Dermis blood vessel endothelial cell (primary cell): ENCODE measurements at regions not wholly inside any gene's neighbourhood (a gene's known extent, or its start where the extent isn't known, plus 50 kb on each side); places are given as distances from the start of the nearest gene placed in this dataset.
"Not testable (repeated sequence)": the region's sequence is repeated elsewhere in the genome, so short reads cannot be mapped to it uniquely, and the experiment has no call there.

Experiments
- DNase-seq: peaks from one replicate; pipeline ENCODE4 v3.0.0; 2010

DNA sequence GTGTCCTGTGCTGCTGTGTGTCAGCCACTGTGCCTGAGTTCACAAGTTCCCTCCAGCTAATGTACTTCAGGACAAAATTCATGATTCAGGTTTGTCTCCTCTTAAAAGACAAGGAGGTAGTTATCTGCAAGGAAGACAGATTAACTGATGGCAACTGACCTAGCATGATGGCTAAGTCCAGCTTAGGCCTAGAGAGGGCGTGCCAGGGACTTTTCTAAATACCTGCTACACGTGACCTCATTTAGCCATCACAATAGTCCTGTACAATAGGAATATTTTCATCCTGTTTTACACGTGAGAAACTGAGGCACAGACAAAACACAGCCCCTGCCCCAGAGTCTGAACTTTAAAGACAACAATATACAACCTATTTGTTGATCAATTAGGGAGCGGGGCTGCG lies 275.7 kb downstream of the XPNPEP1 start:
- DNase-seq: no peak

DNA sequence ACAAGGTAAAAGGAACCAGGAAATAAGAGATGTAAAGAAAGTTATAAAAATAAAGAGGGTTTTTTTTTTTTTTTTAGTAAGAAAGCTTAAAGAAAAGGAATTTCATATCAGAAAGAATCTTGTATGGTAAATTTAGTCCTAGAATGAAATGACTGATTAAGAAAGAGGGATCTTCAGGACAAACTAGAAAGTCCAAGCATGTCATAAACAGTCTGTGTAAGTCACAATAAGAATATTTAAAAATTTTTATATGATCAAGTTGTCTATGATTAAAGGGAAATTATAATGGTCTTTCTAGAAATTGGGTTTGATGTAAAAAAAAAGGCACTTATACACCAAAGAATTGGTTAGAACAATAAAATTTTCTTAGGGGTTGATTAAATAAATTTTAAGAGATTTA lies 289.5 kb downstream of the XPNPEP1 start:
- DNase-seq: no peak

DNA sequence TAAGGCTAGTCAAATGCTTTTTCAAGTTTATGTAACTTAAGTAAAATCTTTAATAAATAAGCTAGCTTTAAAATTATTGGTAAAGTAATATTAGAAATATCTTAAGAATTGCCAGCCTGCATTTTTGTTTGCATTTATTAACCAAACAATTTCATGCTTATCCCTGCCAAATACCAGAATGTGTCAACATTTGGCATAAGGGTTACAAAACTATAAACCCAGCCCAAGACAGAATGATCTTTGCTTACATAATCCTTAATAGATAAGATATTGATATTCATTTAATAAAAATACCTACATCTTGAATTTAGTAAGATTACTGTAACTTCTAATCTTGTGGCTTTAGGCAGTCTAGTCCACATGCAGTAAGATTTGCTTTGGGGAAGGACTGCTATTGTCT lies 290.3 kb downstream of the XPNPEP1 start:
- not testable (repeated sequence) for DNase-seq

DNA sequence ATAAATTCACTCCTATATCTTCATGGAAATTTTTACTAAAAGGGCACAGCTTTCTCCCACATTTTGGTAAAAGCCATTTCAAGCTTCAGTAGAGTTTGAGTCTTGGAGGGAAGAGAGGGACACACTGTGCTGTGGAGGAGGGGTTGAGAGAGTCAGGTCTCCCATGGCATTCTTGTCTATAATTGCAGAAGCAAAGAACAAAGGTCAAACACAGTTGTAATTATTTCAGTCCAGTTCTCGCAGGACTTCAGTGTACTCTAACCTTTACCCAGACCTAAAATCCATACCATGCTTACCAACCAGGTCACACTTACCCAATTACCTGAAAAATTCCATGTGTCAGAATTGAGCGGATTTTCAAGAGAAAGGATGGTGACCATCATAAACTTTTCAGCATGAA lies 298.4 kb downstream of the XPNPEP1 start:
- DNase-seq: no peak

DNA sequence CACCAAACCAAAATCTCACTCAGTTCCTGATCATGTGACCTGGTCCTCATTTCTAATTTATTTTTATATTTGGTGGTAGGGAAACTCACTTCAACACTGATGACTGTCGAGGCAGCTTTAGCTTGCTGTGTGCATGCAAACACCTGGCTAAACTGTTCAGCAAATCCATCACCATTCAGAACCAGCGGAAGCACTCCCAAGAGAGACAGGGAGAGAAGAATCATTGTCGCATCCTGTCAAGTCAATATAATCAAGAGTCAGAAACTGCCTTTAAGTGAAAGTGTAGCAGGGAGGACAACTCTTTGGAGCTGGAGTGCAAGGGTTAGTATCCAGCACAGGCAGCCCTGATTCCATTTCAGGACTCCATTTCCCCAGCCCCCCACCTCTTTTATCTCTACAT lies 300.7 kb downstream of the XPNPEP1 start:
- DNase-seq: no peak

DNA sequence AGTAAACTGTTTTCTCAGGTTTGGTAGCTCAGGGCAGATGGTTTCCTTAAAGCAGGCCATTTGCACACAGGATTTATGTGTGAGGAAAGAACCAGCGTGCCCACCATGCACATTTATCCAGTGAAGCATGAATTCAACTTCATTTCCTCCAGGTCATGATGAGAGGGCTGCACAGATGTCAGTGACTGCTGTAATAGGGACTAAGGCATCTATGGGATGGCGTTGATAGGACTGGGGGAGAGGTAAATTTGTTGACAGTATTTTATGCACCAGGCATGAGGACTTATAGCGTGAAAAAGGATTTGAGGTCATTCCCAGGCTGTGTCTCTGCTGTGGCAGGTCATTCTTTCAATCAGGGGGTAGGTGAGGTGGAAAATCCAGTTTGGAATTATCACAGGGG lies 302.9 kb downstream of the XPNPEP1 start:
- no peak for DNase-seq

DNA sequence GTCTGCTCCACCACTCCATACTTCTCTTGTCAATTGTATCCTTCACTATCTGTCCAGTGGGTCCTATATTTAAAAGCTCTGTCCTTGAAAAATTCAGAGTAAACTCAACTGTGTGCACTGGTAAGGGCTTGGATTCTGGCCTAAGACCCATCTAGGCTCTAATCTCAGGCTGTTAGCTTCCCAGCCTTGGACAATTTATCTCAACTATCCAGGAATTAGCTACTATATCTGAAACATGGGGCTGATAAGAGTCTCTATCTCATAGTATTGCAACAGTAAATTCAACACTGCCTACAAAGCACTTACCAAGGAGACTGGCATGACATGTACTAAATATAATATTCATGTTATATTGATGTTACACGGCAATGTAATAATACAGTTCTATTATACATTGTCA lies 303.4 kb downstream of the XPNPEP1 start:
- DNase-seq: no peak

DNA sequence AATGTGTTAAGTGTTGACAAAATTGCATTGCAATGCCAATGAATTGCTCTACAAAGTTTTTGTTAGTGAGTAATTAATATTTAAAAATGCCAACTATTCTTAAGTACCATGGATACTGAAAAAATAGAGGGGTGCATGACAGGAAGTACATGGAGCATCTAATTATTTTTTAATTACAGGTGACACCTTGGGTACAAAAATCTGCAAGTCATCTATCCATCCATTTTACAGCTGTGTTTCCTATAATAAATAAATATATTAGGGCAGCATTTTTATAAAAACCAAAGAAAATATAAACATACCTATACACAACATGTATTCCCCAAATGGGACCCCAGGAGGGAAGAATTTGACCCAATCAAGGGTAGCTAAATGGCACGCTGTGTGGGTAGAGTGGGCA lies 304.6 kb downstream of the XPNPEP1 start:
- DNase-seq: no peak

DNA sequence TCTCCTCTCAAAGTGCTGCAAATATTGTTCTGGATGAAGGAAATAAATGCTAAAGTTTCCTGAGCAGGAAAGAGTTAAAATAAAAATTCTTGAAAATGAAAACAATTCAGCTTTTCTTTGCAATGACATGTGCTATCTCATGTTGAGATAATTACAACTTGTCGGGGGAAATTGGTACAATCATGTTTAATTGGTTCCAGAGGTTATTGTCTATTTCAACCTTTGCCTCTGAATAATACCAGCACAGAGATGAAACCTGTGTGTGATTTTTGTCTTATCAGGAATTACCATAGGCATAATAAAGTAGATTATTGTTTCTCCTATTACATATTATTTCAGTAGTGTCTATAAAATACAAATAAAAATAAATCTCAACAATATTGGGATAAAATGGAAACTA lies 305.0 kb downstream of the XPNPEP1 start:
- DNase-seq: no peak

DNA sequence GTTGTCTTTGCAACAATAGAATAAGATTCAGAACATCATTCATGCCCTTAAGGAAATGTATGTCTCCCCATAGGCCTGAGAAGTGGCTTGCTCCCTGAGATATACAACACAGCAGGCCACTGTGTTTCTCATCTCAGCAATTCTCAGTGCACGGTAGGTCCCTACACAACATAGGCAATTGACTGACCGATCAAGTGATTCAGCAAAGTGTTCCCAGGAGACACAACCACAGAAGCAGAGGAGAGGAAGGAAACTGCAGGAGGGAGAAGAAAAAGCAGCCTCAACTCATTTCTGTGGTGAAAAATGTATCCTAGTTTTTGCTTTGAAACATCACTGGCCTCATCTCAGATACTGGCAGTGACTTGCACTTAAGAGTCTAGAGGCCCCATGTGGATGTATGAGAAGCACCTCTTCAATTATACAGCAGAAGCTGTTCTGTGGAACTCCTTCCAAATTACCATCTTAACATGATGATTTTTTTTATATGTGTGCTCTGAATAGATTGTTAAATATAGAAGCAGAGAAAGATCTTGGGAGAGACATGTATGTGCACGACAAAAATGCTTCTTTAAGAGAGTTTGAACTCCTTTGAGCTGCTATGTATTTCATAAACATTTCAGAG lies 306.8 kb downstream of the XPNPEP1 start:
- no peak for DNase-seq

DNA sequence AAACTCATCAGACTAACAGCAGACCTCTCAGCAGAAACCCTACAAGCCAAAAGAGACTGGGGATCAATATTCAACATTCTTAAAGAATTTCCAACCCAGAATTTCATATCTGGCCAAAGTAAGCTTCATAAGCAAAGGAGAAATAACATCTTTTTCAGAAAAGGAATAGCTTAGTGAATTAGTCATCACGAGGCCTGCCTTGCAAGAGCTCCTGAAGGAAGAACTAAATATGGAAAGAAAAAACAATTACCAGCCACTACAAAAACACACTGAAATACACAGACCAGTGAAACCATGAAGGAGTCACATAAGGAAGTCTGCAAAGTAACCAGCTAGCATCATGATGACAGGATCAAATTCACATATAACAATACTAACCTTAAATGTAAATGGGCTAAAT lies 328.0 kb downstream of the XPNPEP1 start:
- DNase-seq: not testable (repeated sequence)

DNA sequence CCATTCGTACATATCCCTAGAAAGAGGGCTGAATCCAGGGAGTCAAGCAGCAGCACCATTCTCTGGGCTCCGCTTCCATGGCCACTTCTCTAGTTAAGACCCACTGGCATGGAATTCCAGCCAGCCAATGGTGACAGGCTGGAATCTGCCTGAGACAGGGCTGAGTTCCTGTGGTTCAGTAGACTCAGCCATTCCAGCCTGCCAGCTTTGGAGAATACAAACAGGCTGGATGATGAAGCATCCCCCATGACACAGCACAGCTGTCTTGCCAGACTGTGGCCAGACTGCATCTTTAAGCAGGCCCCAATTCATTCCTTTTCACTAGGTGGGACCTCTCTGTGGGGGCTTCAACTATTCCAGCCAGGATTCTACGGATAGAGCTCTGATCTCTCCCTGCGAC lies 329.6 kb downstream of the XPNPEP1 start:
- no peak for DNase-seq

DNA sequence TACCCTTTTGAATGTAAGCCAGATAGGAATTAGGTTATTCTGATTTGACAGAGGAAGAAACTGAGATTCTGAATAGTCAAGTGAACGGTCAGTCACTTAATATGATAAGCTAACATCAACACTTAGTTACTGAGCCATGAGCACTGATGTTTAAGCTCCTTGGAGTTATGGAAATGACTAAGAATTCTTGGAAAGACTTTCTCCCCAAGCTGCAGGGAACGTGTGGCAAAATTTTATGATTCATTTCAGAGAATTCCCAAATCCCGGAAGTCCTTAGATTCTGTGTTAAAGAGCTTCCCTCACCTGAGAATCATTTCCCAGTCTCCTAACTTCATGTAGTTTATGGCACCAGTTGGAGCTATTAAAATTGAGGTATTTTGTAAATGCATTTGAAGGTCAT lies 330.9 kb downstream of the XPNPEP1 start:
- no peak for DNase-seq

DNA sequence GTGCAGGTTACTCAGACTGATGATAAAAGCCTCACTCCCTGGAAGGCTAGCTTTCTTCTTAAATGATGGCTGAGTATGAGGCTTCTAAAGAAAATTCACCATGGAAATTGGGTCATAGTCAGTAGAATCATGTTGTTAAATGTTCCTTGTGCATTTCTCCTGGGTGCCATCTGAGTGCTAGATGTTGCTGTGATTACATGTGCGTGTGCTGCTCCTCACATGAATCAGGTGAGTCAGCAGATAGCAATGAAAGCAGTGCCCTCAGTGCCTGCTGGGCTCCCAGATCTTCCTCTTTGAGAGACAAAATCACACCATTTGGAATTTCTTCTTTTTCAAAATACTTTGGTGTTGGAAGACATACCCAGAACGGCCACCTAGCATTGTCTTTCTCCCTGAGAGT lies 331.7 kb downstream of the XPNPEP1 start:
- no peak for DNase-seq

DNA sequence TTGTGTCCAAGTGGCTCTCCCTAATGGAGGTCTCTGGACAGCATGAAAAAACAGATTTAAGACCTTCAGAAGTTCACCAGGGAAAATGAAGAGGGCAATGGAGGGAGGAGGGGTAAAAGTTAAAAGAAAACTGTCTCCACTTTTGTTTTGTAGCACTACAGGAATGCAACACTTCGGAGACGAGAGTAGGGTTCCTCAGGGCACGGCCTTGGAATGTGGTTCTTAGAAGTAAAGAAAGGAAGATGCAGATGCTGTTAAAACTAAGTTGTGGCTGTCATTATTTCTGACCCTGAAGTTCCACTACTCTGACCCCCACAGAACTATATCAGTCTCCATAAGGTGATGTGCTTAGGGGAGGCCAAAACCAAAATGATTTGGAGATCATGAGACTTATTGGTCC lies 335.1 kb downstream of the XPNPEP1 start:
- DNase-seq: no peak

DNA sequence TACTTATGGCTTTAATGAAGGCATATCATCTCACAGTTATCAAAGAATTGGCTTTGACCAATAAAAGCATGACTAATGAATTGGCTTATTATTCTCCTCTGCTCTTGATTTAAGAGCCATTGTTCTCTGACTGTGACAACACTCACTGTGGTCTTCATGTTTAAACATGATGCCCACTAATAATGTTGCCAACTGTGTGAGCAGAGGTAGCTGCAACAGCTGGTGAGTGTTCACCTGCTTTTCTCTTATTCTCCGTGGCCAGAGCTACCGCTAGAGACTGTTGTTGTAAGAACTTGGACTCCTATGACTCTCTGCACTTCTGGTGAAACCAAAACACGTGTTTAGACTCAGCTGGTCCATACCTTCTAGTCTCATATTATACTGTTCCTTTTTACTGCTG lies 335.9 kb downstream of the XPNPEP1 start:
- DNase-seq: no peak

DNA sequence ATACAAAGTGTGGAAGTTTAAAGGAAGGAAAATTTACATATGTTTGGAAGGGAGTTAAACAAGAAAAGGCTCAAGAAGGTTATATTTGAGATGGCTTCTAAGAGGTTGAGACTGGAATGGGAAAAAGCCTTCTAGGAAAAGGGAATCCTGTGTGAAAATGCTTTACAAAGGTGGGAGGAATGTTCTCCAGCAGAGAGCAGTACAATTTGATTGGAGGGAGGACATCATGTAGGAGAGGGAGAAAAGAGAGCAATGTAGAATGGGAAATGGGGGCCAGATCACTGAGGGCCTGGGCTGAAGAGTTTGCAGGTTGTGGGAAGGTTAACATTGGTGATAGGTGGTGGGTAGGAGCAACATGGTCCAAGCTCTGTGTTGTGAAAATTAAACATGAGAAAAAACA lies 366.9 kb downstream of the XPNPEP1 start:
- no peak for DNase-seq

DNA sequence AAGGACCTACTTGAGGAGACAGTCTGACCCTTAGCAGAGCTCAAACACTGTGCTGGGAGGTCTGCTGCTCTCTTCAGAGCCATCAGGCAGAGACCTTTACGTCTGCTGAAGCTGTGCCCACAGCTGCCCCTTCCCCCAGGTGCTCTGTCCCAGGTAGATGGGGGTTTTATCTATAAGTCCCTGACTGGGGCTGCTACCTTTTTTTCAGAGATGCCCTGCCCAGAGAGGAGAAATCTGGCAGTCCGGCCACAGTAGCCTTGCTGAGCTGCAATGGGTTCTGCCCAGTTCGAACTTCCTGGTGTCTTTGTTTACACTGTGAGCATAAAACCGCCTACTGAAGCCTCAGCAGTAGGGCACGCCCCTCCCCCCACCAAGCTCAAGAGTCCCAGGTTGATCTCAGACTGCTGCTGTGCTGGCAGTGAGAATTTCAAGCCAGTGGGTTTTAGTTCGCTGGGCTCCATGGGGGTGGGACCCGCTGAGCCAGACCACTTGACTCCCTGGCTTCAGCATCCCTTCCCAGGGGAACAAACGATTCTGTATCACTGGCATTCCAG lies 381.2 kb downstream of the XPNPEP1 start:
- DNase-seq: not testable (repeated sequence)

DNA sequence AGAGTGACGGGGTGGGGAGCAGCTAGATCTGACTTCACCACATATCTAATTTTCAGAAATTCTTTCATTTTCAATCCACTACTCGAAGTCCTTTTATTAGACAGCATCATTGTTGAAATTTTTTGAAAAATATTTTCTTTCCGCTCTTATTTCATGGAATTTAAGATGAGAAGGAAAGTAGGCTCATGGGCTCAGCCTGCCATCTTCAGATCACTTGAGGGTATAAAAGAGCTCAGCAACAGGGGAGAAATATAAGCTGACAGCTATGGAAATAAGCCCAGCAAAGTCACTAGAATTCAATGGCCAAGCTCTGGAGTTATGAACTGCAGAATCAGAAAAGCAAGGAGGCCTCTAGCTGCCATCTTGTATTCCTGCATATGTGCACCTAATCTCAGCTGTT lies 389.1 kb downstream of the XPNPEP1 start:
- DNase-seq: no peak

DNA sequence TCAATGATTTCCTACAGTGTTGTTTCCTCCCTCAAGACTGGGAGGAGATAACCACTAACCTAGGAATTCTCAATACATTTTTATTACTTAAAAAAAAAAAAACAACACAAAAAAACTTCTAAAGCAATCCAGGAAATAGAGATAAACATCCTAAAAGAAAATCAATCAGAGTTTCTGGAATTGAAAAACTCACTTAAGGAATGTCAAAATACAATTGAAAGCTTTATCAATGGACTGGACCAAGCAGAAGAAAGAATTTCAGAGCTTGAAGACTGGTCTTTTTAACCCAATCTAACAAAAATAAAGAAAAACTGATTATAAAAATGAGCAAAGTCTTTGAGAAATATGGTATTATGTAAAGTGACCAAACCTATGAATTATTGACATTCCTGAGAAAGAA lies 394.1 kb downstream of the XPNPEP1 start:
- no peak for DNase-seq

DNA sequence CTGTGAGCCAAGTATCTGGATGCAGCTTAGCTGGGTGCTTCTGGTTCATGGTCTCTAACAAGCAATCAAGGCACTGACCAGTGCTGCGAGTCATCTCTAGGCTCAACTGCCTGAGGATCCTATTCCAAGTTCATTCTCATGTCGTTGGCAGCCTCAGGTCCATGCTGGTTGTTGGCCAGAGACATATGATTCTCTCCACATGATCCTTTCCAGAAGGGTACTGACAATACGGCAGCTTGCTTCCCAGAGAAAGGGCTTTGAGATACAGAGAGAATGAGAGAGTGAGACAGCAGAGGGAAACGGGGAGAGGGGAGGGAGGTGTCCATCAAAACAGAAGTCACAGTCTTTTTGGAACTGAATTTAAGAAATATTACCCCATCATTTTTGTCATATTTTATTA lies 405.6 kb downstream of the XPNPEP1 start:
- DNase-seq: no peak

DNA sequence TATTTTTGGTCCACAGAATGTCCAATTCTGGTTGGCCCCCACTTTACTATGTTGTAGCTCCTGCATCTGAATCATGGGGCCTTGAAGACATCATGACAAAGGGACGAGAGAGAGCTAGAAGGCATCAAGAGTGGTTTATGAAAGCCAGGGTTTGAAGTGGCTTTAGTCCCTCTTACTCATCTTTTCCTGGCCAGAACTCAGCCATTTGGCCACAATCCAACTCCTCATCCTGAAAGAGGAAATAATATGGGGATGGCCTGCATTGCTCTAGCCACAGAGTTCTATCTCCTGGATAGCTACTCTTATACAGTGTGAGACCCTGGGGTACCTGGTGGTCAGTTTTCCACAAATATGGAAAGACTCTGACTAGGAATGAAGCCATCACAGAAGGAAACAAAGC lies 418.9 kb downstream of the XPNPEP1 start:
- DNase-seq: peak; percentile 1

DNA sequence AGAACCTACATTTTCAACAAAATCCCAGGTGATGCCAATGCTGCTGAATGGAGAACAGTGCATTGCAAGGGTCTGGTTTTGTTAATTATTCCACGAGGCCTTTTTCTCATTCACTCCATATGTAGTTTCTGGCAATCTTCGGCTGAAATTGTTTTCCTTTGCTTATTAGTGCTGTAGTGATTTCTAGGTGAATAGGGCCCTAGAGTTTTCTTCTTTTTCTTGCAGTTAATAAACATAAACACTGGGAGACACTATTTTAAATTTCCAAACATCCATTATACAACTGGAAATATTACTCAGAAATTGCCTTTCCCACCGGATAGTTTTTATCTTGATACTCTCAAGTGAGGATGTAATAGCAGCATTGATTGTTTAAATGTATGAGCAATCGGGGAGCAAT lies 435.6 kb downstream of the XPNPEP1 start:
- no peak for DNase-seq

DNA sequence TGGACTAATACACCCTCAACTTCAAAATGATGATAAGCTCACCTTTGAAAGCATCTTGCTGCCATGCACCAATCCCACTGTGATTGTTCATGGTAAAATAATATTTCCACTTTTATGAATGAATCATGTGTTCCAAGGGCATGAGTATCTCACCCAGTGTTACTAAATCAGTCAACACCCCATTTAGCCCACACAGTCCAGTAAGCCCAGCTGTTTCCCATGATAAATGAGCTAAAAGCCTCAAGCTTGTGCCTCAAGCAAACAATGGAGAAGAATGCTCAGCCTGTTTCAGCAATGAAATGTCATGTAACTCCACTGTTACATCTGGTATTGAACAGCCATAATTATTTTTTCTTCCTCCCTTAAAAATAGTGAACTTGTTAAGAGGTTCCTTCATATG lies 442.5 kb downstream of the XPNPEP1 start:
- DNase-seq: no peak

DNA sequence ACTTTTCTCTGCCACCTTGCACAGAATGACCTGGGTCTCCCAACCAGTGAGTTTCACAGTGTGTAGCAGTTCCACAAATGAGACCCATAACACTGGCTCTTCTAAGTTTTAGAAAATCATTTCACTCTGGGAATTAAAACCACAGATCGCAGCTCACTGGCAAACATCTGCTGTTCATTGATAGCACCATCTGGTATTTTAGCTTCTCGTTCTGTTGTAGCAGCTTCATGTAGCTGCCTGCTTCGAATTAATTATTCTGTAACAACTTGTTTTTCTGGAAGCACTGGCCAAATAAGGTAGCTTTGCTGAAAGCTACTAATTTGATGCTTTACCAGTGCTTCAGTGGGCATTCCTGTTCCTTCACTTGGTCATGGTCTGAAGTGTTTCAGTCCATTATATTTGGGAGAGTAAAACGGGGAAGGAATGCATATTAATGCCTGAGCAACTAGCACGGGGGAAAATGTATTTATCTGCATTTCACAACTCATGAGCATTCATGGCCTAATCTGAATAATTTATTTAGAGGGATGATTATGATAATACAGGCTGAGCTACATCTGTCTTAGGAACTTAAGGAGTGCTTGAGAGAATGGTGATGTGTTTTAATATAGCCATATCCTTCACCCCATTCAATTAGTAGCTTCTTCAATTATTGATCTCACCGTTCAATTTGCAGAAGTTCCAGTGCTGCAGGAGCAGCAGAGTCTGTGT lies 447.4 kb downstream of the XPNPEP1 start:
- DNase-seq: no peak
